CD4-positive, alpha-beta T cell (primary cell): ENCODE measurements at regions not wholly inside any gene's neighbourhood (a gene's known extent, or its start where the extent isn't known, plus 50 kb on each side); places are given as distances from the start of the nearest gene placed in this dataset.

Source experiments
- ATAC-seq: fragments of 200-7000 bp; cut with Tn5 transposase; one replicate; pipeline ENCODE4 v1.10.0; 2022; ENCODE audit warnings: mild to moderate bottlenecking; ENCODE audit not compliant: poor library complexity
- CTCF ChIA-PET: fragments of 350-600 bp; sonication (Branson Sonifier 250); formaldehyde crosslinking; loops from one replicate; lab custom pipeline; 2021; ENCODE audit warnings: antibody characterized with exemption, inconsistent platforms; lab: Charles Lee
- POLR2A ChIA-PET: fragments of 350-600 bp; sonication (Branson Sonifier 250); formaldehyde crosslinking; loops from one replicate; lab custom pipeline; 2021; ENCODE audit warnings: antibody characterized with exemption, inconsistent platforms; lab: Charles Lee
- DNase-seq, 14 experiments: peaks; one replicate each; pipeline ENCODE4 v3.0.0-alpha.2; 2013 to 2020; ENCODE audit warnings: mixed read lengths in 2 of 14
- H3K27ac ChIP-seq, 2 donors: one replicate each; pipeline versions ENCODE4 v1.5.1 to v1.7.0; 2013; ENCODE audit warnings: low read length in 2 of 2, low read depth in 1 of 2, mild to moderate bottlenecking in 1 of 2
- H3K27me3 ChIP-seq, 2 experiments: 1 replicate in 1 of 2; 2 replicates in 1 of 2; pipeline versions ENCODE4 v1.6.1 to v1.7.0; 2013; ENCODE audit warnings: low read length in 2 of 2, control low read depth in 1 of 2, mild to moderate bottlenecking in 1 of 2, moderate library complexity in 1 of 2; ENCODE audit not compliant: insufficient read depth in 2 of 2, control insufficient read depth in 1 of 2
- H3K36me3 ChIP-seq: one replicate; pipeline ENCODE4 v1.6.1; 2013; ENCODE audit warnings: low read length, control low read depth; ENCODE audit not compliant: insufficient read depth
- H3K4me1 ChIP-seq: one replicate; pipeline ENCODE4 v1.6.1; 2013; ENCODE audit warnings: low read length, control low read depth; ENCODE audit not compliant: insufficient read depth
- H3K4me3 ChIP-seq: one replicate; pipeline ENCODE4 v1.5.1; 2013; ENCODE audit warnings: mild to moderate bottlenecking, low read length, moderate library complexity
- H3K9me3 ChIP-seq, 2 experiments: 1 replicate in 1 of 2; 2 replicates in 1 of 2; pipeline versions ENCODE4 v1.6.1 to v1.7.0; 2013; ENCODE audit warnings: low read length in 2 of 2, mild to moderate bottlenecking in 2 of 2, control low read depth in 1 of 2, moderate library complexity in 1 of 2; ENCODE audit not compliant: control insufficient read depth in 1 of 2, insufficient read depth in 1 of 2
- H3K27ac Mint-ChIP-seq: one replicate; pipeline ENCODE4 v1.8.0; 2020; ENCODE audit warnings: mixed read lengths
- H3K27me3 Mint-ChIP-seq: one replicate; pipeline ENCODE4 v1.8.0; 2021; ENCODE audit warnings: mixed read lengths
- H3K36me3 Mint-ChIP-seq: one replicate; pipeline ENCODE4 v1.8.0; 2021; ENCODE audit warnings: low read depth, mixed read lengths
- H3K4me1 Mint-ChIP-seq: one replicate; pipeline ENCODE4 v1.8.0; 2021; ENCODE audit warnings: low read depth, mixed read lengths
- H3K4me3 Mint-ChIP-seq: one replicate; pipeline ENCODE4 v1.8.0; 2020; ENCODE audit warnings: mild to moderate bottlenecking, mixed read lengths
- H3K9me3 Mint-ChIP-seq: one replicate; pipeline ENCODE4 v1.8.0; 2020; ENCODE audit warnings: mixed read lengths
- CTCF ChIP-seq: fragments of 200-600 bp; IDR thresholded peaks from one replicate; pipeline ENCODE4 v1.8.0; 2022; ENCODE audit warnings: antibody characterized with exemption, mild to moderate bottlenecking
- intact Hi-C, 2 experiments: fragments of 100-400 bp; cut with DNase I in 1 of 2; cut with micrococcal nuclease in 1 of 2; formaldehyde crosslinking; loops; one replicate each; pipeline versions ENCODE4 v1.15.1 to v1.9.0; 2023 to 2025; cut with DNase I, micrococcal nuclease

GRCh38 chrX:6783912-6784311 lies 249.0 kb upstream of the VCX3A start:
- Histone ChIP-seq H3K9me3 (no peaks in the 10 kb centered on the region), H3K36me3 (no peaks in the 10 kb centered on the region), H3K4me1 (no peaks in the 10 kb centered on the region), H3K27ac (no peak overlapping the region), H3K27me3 (no peaks in the 10 kb centered on the region), H3K4me3 (no peak overlapping the region)
- Mint-ChIP-seq H3K9me3 (no peaks in the 10 kb centered on the region), H3K27ac (no peak overlapping the region), H3K4me3 (no peak overlapping the region), H3K36me3 (no peaks in the 10 kb centered on the region), H3K4me1 (no peaks in the 10 kb centered on the region), H3K27me3 (no peaks in the 10 kb centered on the region)
- TF ChIP-seq CTCF, result no peak
- intact Hi-C loops, result no loop called here
- ChIA-PET CTCF (no interaction called here), POLR2A (no interaction called here)
- DNase-seq, result no peak
- ATAC-seq, result no peak

GRCh38 chrX:6782831-6783230 lies 247.9 kb upstream of the VCX3A start:
- H3K27me3 ChIP-seq, result no peaks in the 10 kb centered on the region
- no peak overlapping the region for H3K4me3 Mint-ChIP-seq
- H3K4me1 Mint-ChIP-seq, result no peaks in the 10 kb centered on the region
- no peak for ATAC-seq
- H3K36me3 ChIP-seq, result no peaks in the 10 kb centered on the region
- no peak overlapping the region for H3K4me3 ChIP-seq
- no peaks in the 10 kb centered on the region for H3K9me3 ChIP-seq
- no peaks in the 10 kb centered on the region for H3K4me1 ChIP-seq
- no peak overlapping the region for H3K27ac Mint-ChIP-seq
- no peaks in the 10 kb centered on the region for H3K9me3 Mint-ChIP-seq
- no peaks in the 10 kb centered on the region for H3K36me3 Mint-ChIP-seq
- TF ChIP-seq CTCF, result no peak
- no peaks in the 10 kb centered on the region for H3K27me3 Mint-ChIP-seq
- ChIA-PET CTCF (no interaction called here), POLR2A (no interaction called here)
- no peak for DNase-seq
- no peak overlapping the region for H3K27ac ChIP-seq
- intact Hi-C loops, result no loop called here

- Mint-ChIP-seq H3K27me3 (no peaks in the 10 kb centered on the region), H3K9me3 (no peaks in the 10 kb centered on the region), H3K27ac (no peak overlapping the region), H3K4me1 (no peaks in the 10 kb centered on the region), H3K36me3 (no peaks in the 10 kb centered on the region), H3K4me3 (no peak overlapping the region)
- Histone ChIP-seq H3K27ac (no peak overlapping the region), H3K4me1 (no peaks in the 10 kb centered on the region), H3K9me3 (no peaks in the 10 kb centered on the region), H3K4me3 (no peak overlapping the region), H3K36me3 (no peaks in the 10 kb centered on the region), H3K27me3 (no peaks in the 10 kb centered on the region)
- no peak for TF ChIP-seq CTCF
- ChIA-PET CTCF (no interaction called here), POLR2A (no interaction called here)
- intact Hi-C loops, result no loop called here
- ATAC-seq (no peak), DNase-seq (no peak)
Observed at GRCh38 chrX:6778544-6779503, 243.9 kb upstream of the VCX3A start.
